ENCODE measurements at regions not wholly inside any gene's neighbourhood (a gene's known extent, or its start where the extent isn't known, plus 50 kb on each side); places are given as distances from the start of the nearest gene placed in this dataset.

GRCh38 chr4:27217261-27217769 is 356.7 kb downstream of the STIM2 start:
- Histone ChIP-seq H3K27ac (replicated peaks) (no peak overlapping the region), H3K4me3 (replicated peaks; ENCODE audit: insufficient read depth, low read length) (no peak overlapping the region), H3K27me3 (ENCODE audit: insufficient read depth, poor library complexity, severe bottlenecking) (no peaks in the 10 kb centered on the region)
- no peak for TF ChIP-seq POLR2AphosphoS5 (IDR thresholded peaks at IDR 0.05; ENCODE audit: low read depth)
- TF ChIP-seq CTCF (IDR thresholded peaks at IDR 0.05; ENCODE audit: insufficient read depth, low read length), result no peak
- TF ChIP-seq GABPA (IDR thresholded peaks at IDR 0.05; ENCODE audit: low read depth), result no peak
- no peak for TF ChIP-seq SPI1 (IDR thresholded peaks at IDR 0.05; ENCODE audit: borderline replicate concordance, low read depth)
- no peak for TF ChIP-seq REST (IDR thresholded peaks at IDR 0.05; ENCODE audit: insufficient replicate concordance, low read depth)
- DNase-seq (ENCODE audit: low read depth in 1 of 2, low spot score in 1 of 2), result no peak

- Histone ChIP-seq H3K4me3 (replicated peaks; ENCODE audit: insufficient read depth, low read length) (no peak overlapping the region), H3K27me3 (ENCODE audit: insufficient read depth, poor library complexity, severe bottlenecking) (no peaks in the 10 kb centered on the region), H3K27ac (replicated peaks) (no peak overlapping the region)
- no peak for TF ChIP-seq REST (IDR thresholded peaks at IDR 0.05; ENCODE audit: insufficient replicate concordance, low read depth)
- TF ChIP-seq GABPA (IDR thresholded peaks at IDR 0.05; ENCODE audit: low read depth), result no peak
- no peak for TF ChIP-seq POLR2AphosphoS5 (IDR thresholded peaks at IDR 0.05; ENCODE audit: low read depth)
- TF ChIP-seq CTCF (IDR thresholded peaks at IDR 0.05; ENCODE audit: insufficient read depth, low read length), result no peak
- TF ChIP-seq SPI1 (IDR thresholded peaks at IDR 0.05; ENCODE audit: borderline replicate concordance, low read depth), result no peak
- DNase-seq (ENCODE audit: low read depth in 1 of 2, low spot score in 1 of 2), result no peak
Measured at GRCh38 chr4:27218013-27218412, 357.4 kb downstream of the STIM2 start.

GRCh38 chr4:27223326-27223725 is 362.7 kb downstream of the STIM2 start:
- Histone ChIP-seq H3K27ac (replicated peaks) (no peak overlapping the region), H3K27me3 (ENCODE audit: insufficient read depth, poor library complexity, severe bottlenecking) (peaks cover 3% of the 10 kb centered on the region), H3K4me3 (replicated peaks; ENCODE audit: insufficient read depth, low read length) (no peak overlapping the region)
- no peak for DNase-seq (ENCODE audit: low read depth in 1 of 2, low spot score in 1 of 2)
- TF ChIP-seq GABPA (IDR thresholded peaks at IDR 0.05; ENCODE audit: low read depth) (no peak), SPI1 (IDR thresholded peaks at IDR 0.05; ENCODE audit: borderline replicate concordance, low read depth) (no peak), CTCF (IDR thresholded peaks at IDR 0.05; ENCODE audit: insufficient read depth, low read length) (no peak), POLR2AphosphoS5 (IDR thresholded peaks at IDR 0.05; ENCODE audit: low read depth) (no peak), REST (IDR thresholded peaks at IDR 0.05; ENCODE audit: insufficient replicate concordance, low read depth) (no peak)

Data from HL-60 (cell line).